ENCODE measurements at regions not wholly inside any gene's neighbourhood (a gene's known extent, or its start where the extent isn't known, plus 50 kb on each side); places are given as distances from the start of the nearest gene placed in this dataset.

DNA sequence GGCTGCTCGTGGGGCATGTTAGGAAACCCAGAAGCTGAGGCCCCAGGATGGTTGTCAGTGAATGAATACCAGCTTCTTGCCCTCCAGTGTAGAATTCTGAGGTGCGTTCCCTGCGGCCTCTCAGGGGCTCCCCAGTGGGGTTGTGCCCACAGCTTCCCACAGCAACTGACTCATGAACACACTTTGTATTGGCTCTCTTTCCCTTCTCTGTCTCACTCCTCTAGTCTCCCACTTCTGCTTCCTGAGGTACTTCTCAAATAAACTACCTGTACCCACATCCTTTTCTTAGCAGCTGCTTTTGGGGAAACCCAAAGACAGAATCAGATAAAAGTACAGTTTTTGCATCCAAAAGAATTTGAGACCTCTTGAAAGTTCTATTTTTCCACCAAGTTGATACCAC is 107.7 kb upstream of the JAG1 start:
- BruUV-seq (replicated peaks), result no TSS peak
- intact Hi-C loops (cut with micrococcal nuclease), result no loop called here
- no peaks in the 10 kb centered on the region for H3K9me2 ChIP-seq (ENCODE audit: insufficient read depth)
- ATAC-seq (no peak), DNase-seq (ENCODE audit: low read depth, low spot score) (no peak)
- peaks cover 0 to 3% of the 10 kb centered on the region in 2 experiments; a peak in 1 of 4 replicates for H3K4me1 ChIP-seq (ENCODE audit: control insufficient read depth in 1 of 2, insufficient read depth in 2 of 2, low read length in 2 of 2)
- H3K4me3 ChIP-seq (replicated peaks in 1 of 2; ENCODE audit: low read depth in 1 of 2, low read length in 2 of 2), result no peak overlapping the region
- H3K9me3 ChIP-seq (ENCODE audit: control insufficient read depth in 1 of 2, insufficient read depth in 1 of 2, low read depth in 1 of 2, low read length in 2 of 2), result no peaks in the 10 kb centered on the region
- no peak overlapping the region for H2AFZ ChIP-seq (ENCODE audit: low read depth, low read length, poor library complexity, severe bottlenecking)
- TF ChIP-seq YY1 (IDR thresholded peaks at IDR 0.05; ENCODE audit: extremely low read depth, insufficient replicate concordance, low read depth, low read length), result no peak
- H3K79me2 ChIP-seq (ENCODE audit: insufficient read depth, low read length), result no peaks in the 10 kb centered on the region
- ChIA-PET CTCF (no interaction called here), POLR2A (no interaction called here), RAD21 (ENCODE audit: low non-redundant PET in 1 of 2, low total read pairs in 2 of 2, uncharacterized antibody in 2 of 2, unreplicated experiment in 2 of 2) (no interaction called here)
- no peaks in the 10 kb centered on the region for H3K27me3 ChIP-seq (ENCODE audit: insufficient read depth, low read length)
- no peak overlapping the region for H3K4me2 ChIP-seq (ENCODE audit: low read length)
- H3K36me3 ChIP-seq (ENCODE audit: control insufficient read depth in 1 of 2, insufficient read depth in 2 of 2, low read length in 2 of 2), result no peaks in the 10 kb centered on the region
- H4K20me1 ChIP-seq (ENCODE audit: insufficient read depth), result no peaks in the 10 kb centered on the region
- H3K27ac ChIP-seq (ENCODE audit: low read depth, low read length), result no peak overlapping the region
- H3K9ac ChIP-seq (ENCODE audit: low read length), result no peak overlapping the region

DNA sequence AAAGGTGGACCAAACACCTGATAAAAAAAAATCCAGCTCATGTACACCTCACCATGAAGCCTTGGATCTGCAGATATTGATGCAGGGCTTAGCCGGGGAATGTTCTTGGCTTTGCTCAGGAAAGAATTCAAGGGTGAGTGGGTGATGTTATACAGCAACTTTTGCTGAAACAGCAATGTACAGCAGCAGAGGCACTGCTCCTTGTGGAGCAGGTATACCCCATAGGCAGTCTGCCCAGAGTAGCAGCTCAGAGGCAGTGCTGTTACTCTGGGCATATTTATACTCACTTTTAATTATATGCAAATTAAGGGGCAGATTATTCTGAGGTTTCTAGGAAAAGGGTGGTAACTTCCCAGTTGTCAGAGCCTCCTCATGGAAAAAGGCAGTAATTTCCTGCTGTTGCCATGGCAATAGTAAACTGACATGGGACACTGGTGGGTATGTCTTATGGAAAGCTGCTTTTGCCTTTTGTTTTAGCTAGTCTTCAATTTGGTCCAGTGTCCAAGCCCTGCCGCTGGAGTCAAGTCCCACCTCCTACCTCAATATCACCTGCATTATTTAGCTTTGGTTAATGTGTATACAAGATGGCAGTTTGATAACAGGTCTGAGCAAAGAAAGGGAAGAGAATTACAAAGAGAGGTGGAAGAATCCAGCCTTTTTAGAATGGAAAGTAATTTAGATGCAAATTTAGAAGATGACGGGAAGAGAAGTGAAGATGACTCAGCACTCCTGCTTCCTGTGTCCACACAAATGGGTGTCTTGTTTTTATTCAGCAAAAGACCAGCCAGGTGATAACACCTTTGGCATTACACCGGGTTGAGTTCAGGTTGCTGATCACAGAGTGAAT is 110.1 kb upstream of the JAG1 start:
- no peak overlapping the region for H3K27ac ChIP-seq (ENCODE audit: low read depth, low read length)
- ChIA-PET CTCF (no interaction called here), POLR2A (no interaction called here), RAD21 (ENCODE audit: low non-redundant PET in 1 of 2, low total read pairs in 2 of 2, uncharacterized antibody in 2 of 2, unreplicated experiment in 2 of 2) (no interaction called here)
- peaks cover 0 to 3% of the 10 kb centered on the region in 2 experiments; a peak in 1 of 4 replicates for H3K4me1 ChIP-seq (ENCODE audit: control insufficient read depth in 1 of 2, insufficient read depth in 2 of 2, low read length in 2 of 2)
- H3K9ac ChIP-seq (ENCODE audit: low read length), result no peak overlapping the region
- DNase-seq (ENCODE audit: low read depth, low spot score), result no peak
- H3K27me3 ChIP-seq (ENCODE audit: insufficient read depth, low read length), result no peaks in the 10 kb centered on the region
- BruUV-seq (replicated peaks), result no TSS peak
- no peaks in the 10 kb centered on the region for H3K9me3 ChIP-seq (ENCODE audit: control insufficient read depth in 1 of 2, insufficient read depth in 1 of 2, low read depth in 1 of 2, low read length in 2 of 2)
- intact Hi-C loops (cut with micrococcal nuclease), result no loop called here
- H3K4me2 ChIP-seq (ENCODE audit: low read length), result no peak overlapping the region
- TF ChIP-seq, protein P1, sequence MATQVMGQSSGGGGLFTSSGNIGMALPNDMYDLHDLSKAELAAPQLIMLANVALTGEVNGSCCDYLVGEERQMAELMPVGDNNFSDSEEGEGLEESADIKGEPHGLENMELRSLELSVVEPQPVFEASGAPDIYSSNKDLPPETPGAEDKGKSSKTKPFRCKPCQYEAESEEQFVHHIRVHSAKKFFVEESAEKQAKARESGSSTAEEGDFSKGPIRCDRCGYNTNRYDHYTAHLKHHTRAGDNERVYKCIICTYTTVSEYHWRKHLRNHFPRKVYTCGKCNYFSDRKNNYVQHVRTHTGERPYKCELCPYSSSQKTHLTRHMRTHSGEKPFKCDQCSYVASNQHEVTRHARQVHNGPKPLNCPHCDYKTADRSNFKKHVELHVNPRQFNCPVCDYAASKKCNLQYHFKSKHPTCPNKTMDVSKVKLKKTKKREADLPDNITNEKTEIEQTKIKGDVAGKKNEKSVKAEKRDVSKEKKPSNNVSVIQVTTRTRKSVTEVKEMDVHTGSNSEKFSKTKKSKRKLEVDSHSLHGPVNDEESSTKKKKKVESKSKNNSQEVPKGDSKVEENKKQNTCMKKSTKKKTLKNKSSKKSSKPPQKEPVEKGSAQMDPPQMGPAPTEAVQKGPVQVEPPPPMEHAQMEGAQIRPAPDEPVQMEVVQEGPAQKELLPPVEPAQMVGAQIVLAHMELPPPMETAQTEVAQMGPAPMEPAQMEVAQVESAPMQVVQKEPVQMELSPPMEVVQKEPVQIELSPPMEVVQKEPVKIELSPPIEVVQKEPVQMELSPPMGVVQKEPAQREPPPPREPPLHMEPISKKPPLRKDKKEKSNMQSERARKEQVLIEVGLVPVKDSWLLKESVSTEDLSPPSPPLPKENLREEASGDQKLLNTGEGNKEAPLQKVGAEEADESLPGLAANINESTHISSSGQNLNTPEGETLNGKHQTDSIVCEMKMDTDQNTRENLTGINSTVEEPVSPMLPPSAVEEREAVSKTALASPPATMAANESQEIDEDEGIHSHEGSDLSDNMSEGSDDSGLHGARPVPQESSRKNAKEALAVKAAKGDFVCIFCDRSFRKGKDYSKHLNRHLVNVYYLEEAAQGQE (IDR thresholded peaks at IDR 0.05; ENCODE audit: low read depth), result no peak
- TF ChIP-seq, protein P2, sequence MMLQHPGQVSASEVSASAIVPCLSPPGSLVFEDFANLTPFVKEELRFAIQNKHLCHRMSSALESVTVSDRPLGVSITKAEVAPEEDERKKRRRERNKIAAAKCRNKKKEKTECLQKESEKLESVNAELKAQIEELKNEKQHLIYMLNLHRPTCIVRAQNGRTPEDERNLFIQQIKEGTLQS (IDR thresholded peaks at IDR 0.05), result no peak
- H3K4me3 ChIP-seq (replicated peaks in 1 of 2; ENCODE audit: low read depth in 1 of 2, low read length in 2 of 2), result no peak overlapping the region
- H4K20me1 ChIP-seq (ENCODE audit: insufficient read depth), result no peaks in the 10 kb centered on the region
- H2AFZ ChIP-seq (ENCODE audit: low read depth, low read length, poor library complexity, severe bottlenecking), result no peak overlapping the region
- ATAC-seq, result no peak
- no peaks in the 10 kb centered on the region for H3K79me2 ChIP-seq (ENCODE audit: insufficient read depth, low read length)
- H3K9me2 ChIP-seq (ENCODE audit: insufficient read depth), result no peaks in the 10 kb centered on the region
- H3K36me3 ChIP-seq (ENCODE audit: control insufficient read depth in 1 of 2, insufficient read depth in 2 of 2, low read length in 2 of 2), result no peaks in the 10 kb centered on the region
